Astrocyte of the cerebellum (primary cell): ENCODE measurements at regions not wholly inside any gene's neighbourhood (a gene's known extent, or its start where the extent isn't known, plus 50 kb on each side); places are given as distances from the start of the nearest gene placed in this dataset.

ENCODE experiments used
- DNase-seq: peaks from one replicate; pipeline ENCODE4 v3.0.0-alpha.2; 2011; ENCODE audit warnings: low read depth
- H3K4me3 ChIP-seq: 2 replicates; pipeline ENCODE4 v1.5.1; 2011; ENCODE audit warnings: mild to moderate bottlenecking, low read depth, low read length, moderate library complexity
- CTCF ChIP-seq: IDR thresholded peaks from 2 replicates; pipeline ENCODE4 v1.5.1; 2012; ENCODE audit warnings: low read length, low read depth, moderate library complexity, mild to moderate bottlenecking; ENCODE audit errors: missing control alignments
- in situ Hi-C: cut with HindIII; loops from 2 replicates; pipeline ENCODE4 v1.10.0; 2017; ENCODE audit warnings: low sequenced_read_pairs

DNA sequence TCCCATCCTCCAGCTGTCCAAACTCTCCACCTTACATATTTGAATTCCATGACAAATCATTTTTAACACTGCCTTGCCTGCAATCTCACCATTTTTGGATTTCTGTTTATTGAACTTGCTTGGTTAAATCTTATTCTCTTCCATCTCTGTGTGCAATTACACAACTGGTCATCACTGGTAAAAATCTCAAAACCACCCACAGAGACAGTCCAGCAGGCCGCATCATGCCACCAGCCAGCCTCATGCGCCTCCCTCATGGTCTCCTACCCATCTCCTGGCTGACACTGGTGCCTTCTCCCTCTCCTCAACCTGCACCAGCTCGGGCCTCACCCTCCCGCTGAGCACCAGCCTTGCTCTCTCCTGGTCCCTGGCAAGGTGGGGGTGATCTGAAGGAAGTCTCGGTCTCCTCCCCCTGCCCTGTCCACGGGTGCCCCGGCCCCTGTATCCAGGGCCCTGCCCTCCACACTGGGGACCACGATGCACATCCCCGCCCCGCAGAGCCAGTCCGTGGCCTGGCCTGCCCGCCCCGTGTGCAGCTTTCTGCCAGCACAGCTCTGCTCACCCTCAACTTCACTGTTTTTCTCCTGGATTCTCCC lies 92.0 kb downstream of the THBS2 start:
- in situ Hi-C loops = no loop called here
- H3K4me3 ChIP-seq = no peak overlapping the region
- DNase-seq = no peak
- no peak for TF ChIP-seq CTCF

- no peak overlapping the region for H3K4me3 ChIP-seq
- no peak for TF ChIP-seq CTCF
- in situ Hi-C loops = no loop called here
- no peak for DNase-seq
These were observed 92.6 kb downstream of the THBS2 start for GRCh38 chr6:169160855-169161560.

GRCh38 chr6:169160091-169160854 lies 93.4 kb downstream of the THBS2 start:
- TF ChIP-seq CTCF = no peak
- in situ Hi-C loops = no loop called here
- no peak for DNase-seq
- H3K4me3 ChIP-seq = no peak overlapping the region

GRCh38 chr6:169159331-169159730 lies 94.3 kb downstream of the THBS2 start:
- in situ Hi-C loops = no loop called here
- no peak for TF ChIP-seq CTCF
- no peak overlapping the region for H3K4me3 ChIP-seq
- DNase-seq = no peak

DNA sequence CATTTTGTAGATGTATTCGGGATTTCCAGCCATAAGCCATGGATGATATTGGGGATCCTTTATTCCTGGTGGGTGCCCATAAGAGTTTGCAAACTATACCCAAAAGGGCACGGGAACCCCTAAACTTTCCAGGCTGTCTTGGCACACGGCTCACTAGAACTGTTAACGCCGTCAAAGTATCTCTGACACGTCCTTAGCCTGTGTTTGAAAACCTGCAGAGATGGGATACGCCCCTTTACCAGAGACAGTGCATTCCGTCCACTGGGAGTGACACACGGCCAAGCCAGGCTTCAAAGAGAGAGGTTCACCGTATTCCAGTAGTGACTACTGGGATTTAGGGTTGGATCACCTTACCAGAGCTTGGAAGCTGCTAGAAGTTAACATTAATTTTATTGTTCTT lies 95.0 kb downstream of the THBS2 start:
- H3K4me3 ChIP-seq = no peak overlapping the region
- no peak for DNase-seq
- peak; percentile 18 for TF ChIP-seq CTCF
- in situ Hi-C loops = no loop called here

DNA sequence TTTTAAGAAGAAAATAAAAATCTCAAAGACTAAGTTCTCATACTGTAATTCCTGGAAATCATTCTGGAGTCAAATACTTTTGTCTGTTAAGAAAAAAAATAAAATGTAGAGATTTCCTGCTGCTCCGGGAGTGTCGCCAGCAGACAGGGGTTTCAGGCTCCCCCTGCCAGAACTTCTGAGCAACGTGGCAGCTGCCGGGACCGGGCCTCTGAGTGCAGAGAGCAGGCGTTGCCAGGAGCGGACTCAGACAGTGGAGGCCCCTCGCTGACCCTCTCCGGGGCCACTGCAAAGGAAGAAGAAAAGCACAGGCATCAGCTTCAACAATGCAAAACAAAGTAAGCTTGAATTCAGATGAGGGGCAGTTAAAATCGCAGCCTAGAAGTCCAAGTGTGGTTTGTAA lies 95.5 kb downstream of the THBS2 start:
- peak; percentile 72 for DNase-seq
- in situ Hi-C loops = no loop called here
- no peak overlapping the region for H3K4me3 ChIP-seq
- TF ChIP-seq CTCF = no peak
